ENCODE measurements at regions not wholly inside any gene's neighbourhood (a gene's known extent, or its start where the extent isn't known, plus 50 kb on each side); places are given as distances from the start of the nearest gene placed in this dataset.

- TF ChIP-seq CTCF (conservative IDR thresholded peaks at IDR 0.05 in 1 of 2, IDR thresholded peaks at IDR 0.05 in 1 of 2; ENCODE audit: low read depth in 1 of 2, low read length in 2 of 2), result no peak
- no peak for TF ChIP-seq EZH2 (IDR thresholded peaks at IDR 0.05; ENCODE audit: low read length, missing control alignments)
These were observed 146.1 kb upstream of the NLGN4Y start for GRCh38 chrY:14378217-14378616.
